GM12878 (cell line): ENCODE measurements at regions not wholly inside any gene's neighbourhood (a gene's known extent, or its start where the extent isn't known, plus 50 kb on each side); places are given as distances from the start of the nearest gene placed in this dataset.

Experiments used
- ATAC-seq: fragments of 200-7000 bp; cut with Tn5 transposase; 3 replicates; pipeline ENCODE4 v1.9.1; 2020; ENCODE audit warnings: mild to moderate bottlenecking, moderate library complexity
- BruUV-seq: library from RNA; stranded (reverse); fragments of 400-500 nt; replicated peaks from 2 replicates; lab custom pipeline; 2021; lab: Mats Ljungman, UMichigan
- CTCF ChIA-PET: fragments of 300-600 bp; sonication (Branson Sonifier 250); formaldehyde crosslinking; extraction: SDS; loops from one replicate; lab custom pipeline; 2021; ENCODE audit warnings: inconsistent platforms; lab: Yijun Ruan, JAX
- POLR2A ChIA-PET: fragments of 350-600 bp; formaldehyde crosslinking; extraction: SDS; loops from one replicate; lab custom pipeline; 2021; ENCODE audit warnings: inconsistent platforms; lab: Charles Lee
- RAD21 ChIA-PET: fragments of 300-600 bp; sonication (Branson Sonifier 250); formaldehyde crosslinking; loops from one replicate; lab custom pipeline; 2023; ENCODE audit warnings: antibody characterized with exemption; ENCODE audit not compliant: unreplicated experiment; lab: Charles Lee
- SMC1A ChIA-PET: fragments of 300-600 bp; sonication (Branson Sonifier 250); formaldehyde crosslinking; loops from one replicate; lab custom pipeline; 2023; ENCODE audit not compliant: unreplicated experiment, uncharacterized antibody; lab: Charles Lee
- DNase-seq: peaks from one replicate; pipeline ENCODE4 v3.0.0-alpha.2; 2011; ENCODE audit warnings: low read depth, low spot score
- FAIRE-seq: peaks from 3 replicates; lab custom pipeline; 2011; peaks lifted over from hg19 to GRCh38; lab: Jason Lieb, UNC
- H2AFZ ChIP-seq: 2 replicates; pipeline ENCODE4 v1.6.0; 2011; ENCODE audit warnings: low read depth, low read length, control low read depth; ENCODE audit not compliant: control insufficient read depth
- H3K27ac ChIP-seq: 2 replicates; pipeline ENCODE4 v1.5.1; 2011; ENCODE audit warnings: control low read depth; ENCODE audit not compliant: control insufficient read depth, insufficient read depth
- H3K27me3 ChIP-seq, 2 experiments: replicated peaks in 1 of 2; 2 replicates each; pipeline versions ENCODE4 v1.6.0 to v1.6.1; 2011; ENCODE audit warnings: low read length in 1 of 2; ENCODE audit not compliant: control insufficient read depth in 2 of 2, insufficient read depth in 2 of 2
- H3K36me3 ChIP-seq, 2 experiments: 2 replicates each; pipeline ENCODE4 v1.5.1; 2011; ENCODE audit warnings: low read length in 1 of 2; ENCODE audit not compliant: control insufficient read depth in 2 of 2, insufficient read depth in 2 of 2
- H3K4me1 ChIP-seq: 2 replicates; pipeline ENCODE4 v1.6.1; 2011; ENCODE audit warnings: mild to moderate bottlenecking, low read length, moderate library complexity, mixed read lengths; ENCODE audit not compliant: control insufficient read depth, insufficient read depth
- H3K4me2 ChIP-seq: 2 replicates; pipeline ENCODE4 v1.6.0; 2011; ENCODE audit warnings: control low read depth; ENCODE audit not compliant: control insufficient read depth, insufficient read depth
- H3K4me3 ChIP-seq: fragments of 200-600 bp; sonication (generic); 2 replicates; pipeline ENCODE4 v1.5.1; 2016
- H3K79me2 ChIP-seq: 2 replicates; pipeline ENCODE4 v1.6.0; 2011; ENCODE audit warnings: low read length; ENCODE audit not compliant: control insufficient read depth, insufficient read depth
- H3K9ac ChIP-seq: 2 replicates; pipeline ENCODE4 v1.8.0; 2011; ENCODE audit warnings: low read length, control low read depth, mixed read lengths; ENCODE audit not compliant: control insufficient read depth, insufficient read depth
- H3K9me3 ChIP-seq: replicated peaks from 3 replicates; pipeline ENCODE4 v1.5.1; 2011; ENCODE audit warnings: mild to moderate bottlenecking, low read length; ENCODE audit not compliant: control insufficient read depth, insufficient read depth
- H4K20me1 ChIP-seq: 2 replicates; pipeline ENCODE4 v1.6.0; 2011; ENCODE audit not compliant: control insufficient read depth, insufficient read depth
- ATF7 ChIP-seq: fragments of 450-650 bp; IDR thresholded peaks from 2 replicates; pipeline ENCODE4 v1.6.1; 2016; ENCODE audit warnings: low read depth, mild to moderate bottlenecking
- CBX3 ChIP-seq: fragments of 200-600 bp; sonication (generic); IDR thresholded peaks from 2 replicates; pipeline ENCODE4 v1.6.1; 2016; ENCODE audit warnings: low read depth, borderline replicate concordance
- CHD1 ChIP-seq: IDR thresholded peaks from 2 replicates; pipeline ENCODE4 v1.6.1; 2012; ENCODE audit warnings: low read depth, low read length, improper control_type of control experiment
- FOXK2 ChIP-seq: fragments of 450-650 bp; IDR thresholded peaks from 2 replicates; pipeline ENCODE4 v1.6.1; 2017; ENCODE audit warnings: mild to moderate bottlenecking, moderate library complexity
- IRF3 ChIP-seq: fragments of 450-650 bp; IDR thresholded peaks from 2 replicates; pipeline ENCODE4 v1.6.1; 2014; ENCODE audit warnings: mild to moderate bottlenecking
- NBN ChIP-seq: fragments of 450-650 bp; IDR thresholded peaks from 2 replicates; pipeline ENCODE4 v1.6.1; 2016
- NR2F1 ChIP-seq: fragments of 450-650 bp; conservative IDR thresholded peaks from 2 replicates; pipeline ENCODE4 v1.6.1; 2017; ENCODE audit warnings: mild to moderate bottlenecking
- NRF1 ChIP-seq: conservative IDR thresholded peaks from 2 replicates; pipeline ENCODE4 v1.6.1; 2011; ENCODE audit warnings: mild to moderate bottlenecking, low read depth, low read length, improper control_type of control experiment
- POLR2AphosphoS5 ChIP-seq: IDR thresholded peaks from 2 replicates; pipeline ENCODE4 v1.6.1; 2011; ENCODE audit warnings: mild to moderate bottlenecking, low read length, inconsistent platforms
- RAD21 ChIP-seq: IDR thresholded peaks from 2 replicates; pipeline ENCODE4 v1.6.1; 2011; ENCODE audit warnings: mild to moderate bottlenecking, low read depth, low read length, moderate library complexity; ENCODE audit not compliant: insufficient read depth
- SMARCA5 ChIP-seq: fragments of 450-650 bp; IDR thresholded peaks from 2 replicates; pipeline ENCODE4 v1.6.1; 2017; ENCODE audit warnings: mild to moderate bottlenecking
- SREBF1 ChIP-seq: IDR thresholded peaks from 2 replicates; pipeline ENCODE4 v1.6.1; 2012; ENCODE audit warnings: mild to moderate bottlenecking, low read length
- SREBF2 ChIP-seq: IDR thresholded peaks from 2 replicates; pipeline ENCODE4 v1.6.1; 2012; ENCODE audit warnings: mild to moderate bottlenecking, low read length
- TAF1 ChIP-seq: IDR thresholded peaks from 2 replicates; pipeline ENCODE4 v1.6.1; 2011; ENCODE audit warnings: mild to moderate bottlenecking, low read depth, low read length, borderline replicate concordance
- TARDBP ChIP-seq: IDR thresholded peaks from 2 replicates; pipeline ENCODE4 v1.6.1; 2016; ENCODE audit warnings: borderline replicate concordance
- ZBED1 ChIP-seq: IDR thresholded peaks from 2 replicates; pipeline ENCODE4 v1.6.1; 2016; ENCODE audit warnings: borderline replicate concordance
- ZNF24 ChIP-seq: fragments of 450-650 bp; IDR thresholded peaks from 2 replicates; pipeline ENCODE4 v1.6.1; 2017; ENCODE audit warnings: antibody characterized with exemption, mild to moderate bottlenecking
- ZNF687 ChIP-seq: fragments of 450-650 bp; IDR thresholded peaks from 2 replicates; pipeline ENCODE4 v1.6.1; 2017; ENCODE audit warnings: mild to moderate bottlenecking, moderate library complexity
- WGBS: methylation state at CpG from one replicate; pipeline ENCODE4 v1.1.6; 2016; ENCODE audit warnings: low lambda C conversion rate; ENCODE audit not compliant: insufficient replicate concordance, insufficient coverage; ENCODE audit errors: missing lambda C conversion rate; 5-methylcytosine and 5-hydroxymethylcytosine counted together
- in situ Hi-C: fragments of 300-500 bp; cut with MboI; formaldehyde crosslinking; loops from 9 replicates; pipeline ENCODE4 v1.14.3; 2018; ENCODE audit warnings: mixed read lengths
- intact Hi-C: fragments of 100-400 bp; cut with micrococcal nuclease; formaldehyde crosslinking; loops from one replicate; pipeline ENCODE4 v1.14.2; 2022; ENCODE audit not compliant: unreplicated experiment

- H3K9me3 ChIP-seq, result no peaks in the 10 kb centered on the region; the same call in 2 of the 3 replicates
- H4K20me1 ChIP-seq, result no peaks in the 10 kb centered on the region
- ChIA-PET POLR2A (no interaction called here), RAD21 (no interaction called here), CTCF (no interaction called here), SMC1A (no interaction called here)
- BruUV-seq, result no TSS peak
- H3K4me2 ChIP-seq, result no peak overlapping the region
- 0% methylated on average over 3 of the region's 3 CpGs for WGBS
- no peaks in the 10 kb centered on the region for H3K4me1 ChIP-seq
- FAIRE-seq, result no peak
- TF ChIP-seq SREBF2, result no peak
- no peak for TF ChIP-seq NR2F1
- TF ChIP-seq FOXK2, result no peak
- no peak for TF ChIP-seq POLR2AphosphoS5
- no peak for TF ChIP-seq NRF1
- TF ChIP-seq CBX3, result no peak
- TF ChIP-seq ATF7, result no peak
- TF ChIP-seq SMARCA5, result no peak
- no peak for TF ChIP-seq ZNF687
- no peak for TF ChIP-seq SREBF1
- TF ChIP-seq TAF1, result no peak
- TF ChIP-seq RAD21, result no peak
- no peak for TF ChIP-seq TARDBP
- no peak for TF ChIP-seq IRF3
- TF ChIP-seq CHD1, result no peak
- no peak for TF ChIP-seq ZBED1
- TF ChIP-seq NBN, result no peak
- TF ChIP-seq ZNF24, result no peak
- H3K27ac ChIP-seq, result no peak overlapping the region
- H3K27me3 ChIP-seq, result no peaks in the 10 kb centered on the region
- in situ Hi-C loops (no loop called here), intact Hi-C loops (no loop called here)
- H3K79me2 ChIP-seq, result no peaks in the 10 kb centered on the region
- H3K4me3 ChIP-seq, result no peak overlapping the region
- ATAC-seq, result no peak
- no peak overlapping the region for H2AFZ ChIP-seq
- no peak overlapping the region for H3K9ac ChIP-seq
- H3K36me3 ChIP-seq, result no peaks in the 10 kb centered on the region
- DNase-seq, result no peak
Observed at GRCh38 chr17:53141731-53142130, 681.0 kb upstream of the KIF2B start.
